Neural progenitor cell (in vitro differentiated cells): ENCODE measurements at regions not wholly inside any gene's neighbourhood (a gene's known extent, or its start where the extent isn't known, plus 50 kb on each side); places are given as distances from the start of the nearest gene placed in this dataset.

ENCODE experiments used
- CTCF ChIP-seq: fragments of 200-600 bp; sonication (generic); IDR thresholded peaks from 2 replicates; pipeline ENCODE4 v1.5.1; 2017; ENCODE audit warnings: antibody characterized with exemption, mild to moderate bottlenecking
- EZH2 ChIP-seq: fragments of 200-600 bp; sonication (generic); IDR thresholded peaks from 2 replicates; pipeline ENCODE4 v1.6.1; 2017; ENCODE audit warnings: antibody characterized with exemption, mild to moderate bottlenecking, moderate library complexity
- EZH2phosphoT487 ChIP-seq: fragments of 200-600 bp; sonication (generic); IDR thresholded peaks from 2 replicates; pipeline ENCODE4 v1.6.1; 2017; ENCODE audit warnings: antibody characterized with exemption

DNA sequence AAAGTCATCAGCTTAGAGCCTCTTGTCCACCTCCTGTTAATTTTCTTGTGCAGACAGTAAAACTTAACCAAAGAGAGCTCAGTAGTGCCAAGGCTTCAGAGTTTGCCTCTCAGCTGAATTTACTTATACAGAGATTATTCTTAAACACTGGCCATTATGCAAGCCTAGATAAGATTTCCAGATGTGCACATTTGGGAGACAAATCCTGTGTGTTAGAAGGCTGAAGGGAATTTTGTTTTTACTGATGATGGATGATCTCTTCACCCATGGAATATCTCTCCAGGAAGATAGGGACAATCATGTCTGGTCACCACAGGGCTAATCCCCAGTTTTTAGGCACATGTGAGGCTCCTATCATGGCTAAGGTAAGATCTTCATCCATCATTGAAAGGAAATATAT is 157.6 kb upstream of the FAT3 start:
- TF ChIP-seq CTCF (no peak), EZH2 (no peak), EZH2phosphoT487 (no peak)
